Aorta (tissue), 5 donors: ENCODE measurements at regions not wholly inside any gene's neighbourhood (a gene's known extent, or its start where the extent isn't known, plus 50 kb on each side); places are given as distances from the start of the nearest gene placed in this dataset.
"Not testable (repeated sequence)": the region's sequence is repeated elsewhere in the genome, so short reads cannot be mapped to it uniquely, and the experiment has no call there.

Experiments
- ATAC-seq: fragments of 200-7000 bp; cut with Tn5 transposase; one replicate; pipeline ENCODE4 v1.9.1; 2022; ENCODE audit warnings: moderate library complexity; ENCODE audit not compliant: low FRiP score
- DNase-seq, 2 donors: peaks; one replicate each; pipeline ENCODE4 v3.0.0-alpha.2; 2020
- H3K27ac ChIP-seq, 2 donors: one replicate each; pipeline ENCODE4 v1.5.1; 2013; ENCODE audit warnings: low read length in 2 of 2, mild to moderate bottlenecking in 2 of 2, moderate library complexity in 2 of 2, control low read depth in 1 of 2, inconsistent platforms in 1 of 2, low read depth in 1 of 2
- H3K27me3 ChIP-seq, 2 donors: one replicate each; pipeline ENCODE4 v1.6.1; 2013; ENCODE audit warnings: control low read depth in 1 of 2, low read length in 1 of 2, mild to moderate bottlenecking in 1 of 2, moderate library complexity in 1 of 2; ENCODE audit not compliant: insufficient read depth in 2 of 2, control insufficient read depth in 1 of 2
- H3K36me3 ChIP-seq, 2 donors: one replicate each; pipeline ENCODE4 v1.6.1; 2013; ENCODE audit warnings: control low read depth in 1 of 2, low read length in 1 of 2, mild to moderate bottlenecking in 1 of 2; ENCODE audit not compliant: insufficient read depth in 2 of 2, control insufficient read depth in 1 of 2
- H3K4me1 ChIP-seq, 2 donors: one replicate each; pipeline ENCODE4 v1.6.1; 2013; ENCODE audit warnings: low read length in 2 of 2, control low read depth in 1 of 2, mild to moderate bottlenecking in 1 of 2, moderate library complexity in 1 of 2; ENCODE audit not compliant: insufficient read depth in 2 of 2, control insufficient read depth in 1 of 2
- H3K4me3 ChIP-seq, 2 donors: one replicate each; pipeline ENCODE4 v1.5.1; 2013; ENCODE audit warnings: low read length in 2 of 2, control low read depth in 1 of 2, mild to moderate bottlenecking in 1 of 2
- H3K9me3 ChIP-seq: one replicate; pipeline ENCODE4 v1.6.1; 2013; ENCODE audit warnings: mild to moderate bottlenecking, low read length; ENCODE audit not compliant: control insufficient read depth
- WGBS, 2 donors: extraction: QIAGEN DNeasy Blood & Tissue Kit; methylation state at CpG; one replicate each; pipeline ENCODE4 v1.1.7; 2013; 5-methylcytosine and 5-hydroxymethylcytosine counted together
- intact Hi-C, 2 donors: fragments of 100-400 bp; cut with DNase I; formaldehyde crosslinking; loops; one replicate each; pipeline versions ENCODE4 v1.14.2 to v1.15.0; 2022
- donor health status: healthy with polysubstance abuse.
- donor health status: Bipolar disorder and iron deficiency.
- donor health status: DM: no; HTN: no; CAD: no.
- donor health status: DM: no; HTN: no; CAD: no.
- donor health status: DM: yes; HTN: yes; CAD: no.

- Histone ChIP-seq H3K27ac (peak overlapping the region in 1 of 2 donors; percentile 37), H3K27me3 (no peaks in the 10 kb centered on the region), H3K36me3 (no peaks in the 10 kb centered on the region), H3K9me3 (no peaks in the 10 kb centered on the region), H3K4me3 (no peak overlapping the region), H3K4me1 (peaks cover 0 to 7% of the 10 kb centered on the region in 2 donors)
- peak; percentile 86 for ATAC-seq
- WGBS, 2 donors: 7 to 11% methylated on average over 4 of the region's 4 CpGs
- intact Hi-C loops: no loop called here
- DNase-seq: peak in 1 of 2 donors; percentile 61
These were observed 140.3 kb upstream of the NUDT4 start for GRCh38 chr12:93237235-93237915.

GRCh38 chr12:93238512-93239262 is 139.0 kb upstream of the NUDT4 start:
- 96 to 98% methylated on average over 6 of the region's 6 CpGs for WGBS, 2 donors
- H3K4me1 ChIP-seq, ATAC-seq, intact Hi-C loops, H3K9me3 ChIP-seq, H3K27ac ChIP-seq, H3K27me3 ChIP-seq, H3K4me3 ChIP-seq, DNase-seq, H3K36me3 ChIP-seq: not testable (repeated sequence)

GRCh38 chr12:93239789-93240188 is 137.9 kb upstream of the NUDT4 start:
- ATAC-seq, H3K27me3 ChIP-seq, H3K4me3 ChIP-seq, H3K27ac ChIP-seq, H3K36me3 ChIP-seq, intact Hi-C loops, DNase-seq, H3K4me1 ChIP-seq, H3K9me3 ChIP-seq: not testable (repeated sequence)
- 97 to 98% methylated on average over 2 of the region's 2 CpGs for WGBS, 2 donors

DNA sequence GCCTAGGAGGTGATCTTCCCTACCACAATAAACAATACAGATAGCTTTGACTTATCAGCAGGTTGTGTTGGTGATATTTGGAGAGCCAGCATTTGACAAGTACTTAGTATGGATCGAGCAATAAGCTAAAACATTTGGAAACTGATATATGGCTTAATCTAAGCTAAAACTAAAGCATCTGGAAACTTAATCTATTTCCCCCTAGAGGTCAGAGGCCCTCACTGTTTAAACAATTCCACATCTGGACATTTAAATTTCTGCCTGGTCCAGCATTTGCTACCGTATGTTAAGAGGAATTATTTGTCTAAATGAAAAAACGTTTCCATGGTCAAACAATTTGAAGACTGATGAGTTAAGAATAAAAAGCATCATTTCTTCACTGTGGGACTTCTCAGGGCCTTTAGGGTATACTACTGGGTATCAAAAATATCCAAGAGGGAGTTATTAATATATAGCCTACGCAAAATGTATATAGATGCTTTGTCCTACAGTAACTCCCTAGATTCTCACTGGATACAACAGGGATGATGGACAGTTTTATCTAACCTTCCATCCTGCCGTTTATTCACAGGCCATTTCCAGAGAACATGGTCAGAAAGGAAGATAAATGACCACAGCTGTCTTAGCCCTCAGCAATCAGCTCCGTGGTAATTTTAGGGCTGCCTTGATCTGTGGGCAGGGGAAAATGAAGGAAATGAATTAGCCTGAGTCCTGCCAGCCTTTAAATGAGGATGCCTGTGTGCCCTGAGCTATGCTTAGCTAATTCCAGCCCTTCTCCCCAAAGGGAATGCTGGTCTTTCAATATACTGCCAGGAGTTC is 135.4 kb upstream of the NUDT4 start:
- DNase-seq (no peak), ATAC-seq (no peak)
- Histone ChIP-seq H3K27me3 (no peaks in the 10 kb centered on the region), H3K4me1 (no peaks in the 10 kb centered on the region), H3K9me3 (no peaks in the 10 kb centered on the region), H3K27ac (no peak overlapping the region), H3K36me3 (no peaks in the 10 kb centered on the region), H3K4me3 (no peak overlapping the region)
- intact Hi-C loops: no loop called here
- WGBS, 2 donors: 56 to 60% methylated on average over 6 of the region's 6 CpGs

DNA sequence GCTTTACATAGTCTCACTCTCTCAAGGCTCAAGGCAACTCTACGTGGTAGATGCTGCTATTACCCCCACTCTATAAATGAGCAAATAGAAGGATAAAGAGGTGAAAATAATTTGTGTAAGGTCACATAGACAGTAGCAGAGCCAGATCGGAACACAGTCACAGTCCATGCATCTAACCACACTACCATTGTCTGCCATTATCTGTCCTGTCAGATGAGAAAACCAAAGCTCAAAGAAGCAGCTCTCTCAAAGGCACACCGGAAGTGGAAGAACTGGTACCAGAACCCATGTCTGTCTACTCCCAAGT is 134.4 kb upstream of the NUDT4 start:
- no peak overlapping the region for H3K27ac ChIP-seq
- no peak overlapping the region for H3K4me3 ChIP-seq
- ATAC-seq (no peak), DNase-seq (no peak)
- H3K9me3 ChIP-seq: no peaks in the 10 kb centered on the region
- 86 to 88% methylated on average over 3 of the region's 3 CpGs for WGBS, 2 donors
- intact Hi-C loops: no loop called here
- H3K36me3 ChIP-seq: no peaks in the 10 kb centered on the region
- H3K4me1 ChIP-seq: no peaks in the 10 kb centered on the region
- H3K27me3 ChIP-seq: no peaks in the 10 kb centered on the region

DNA sequence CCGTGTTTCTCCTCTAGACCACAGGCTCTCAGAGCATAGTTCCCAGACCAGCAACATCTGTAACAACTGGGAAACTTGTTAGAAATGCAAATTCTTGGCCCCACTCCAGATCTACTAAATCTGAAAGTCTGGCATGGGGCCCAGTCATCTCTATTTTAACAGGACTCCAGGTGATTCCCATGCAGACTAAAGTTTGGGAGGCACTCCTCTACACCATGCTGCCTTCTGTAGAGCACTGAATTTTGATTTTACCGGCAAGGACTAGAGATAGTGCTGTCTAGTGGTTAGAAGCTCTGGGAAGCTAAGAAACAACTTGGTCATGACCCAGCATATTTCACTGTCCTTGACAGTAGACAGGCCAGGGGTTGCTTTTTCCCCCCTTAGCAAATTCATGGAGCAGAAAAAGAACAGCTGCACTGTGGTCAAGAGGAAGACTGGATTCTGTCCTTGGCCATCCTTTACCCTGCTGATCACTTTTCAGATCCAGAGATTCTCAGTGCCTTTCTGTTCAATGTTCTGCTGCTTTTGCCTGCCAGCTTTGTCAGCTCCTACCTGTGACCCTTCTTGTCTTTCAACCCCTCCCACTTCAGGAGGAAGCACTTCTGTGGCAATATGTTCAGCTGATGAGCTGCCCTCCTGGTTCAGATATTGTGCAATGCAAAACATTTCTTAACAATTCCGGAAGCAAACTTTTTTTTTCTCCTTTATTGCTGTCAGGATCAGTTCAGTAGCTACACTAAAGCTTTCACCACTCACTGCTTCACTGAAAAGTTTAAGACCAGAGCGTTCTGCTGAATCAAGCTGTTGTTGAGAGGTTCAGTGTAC is 133.8 kb upstream of the NUDT4 start:
- Histone ChIP-seq H3K27me3 (no peaks in the 10 kb centered on the region), H3K36me3 (no peaks in the 10 kb centered on the region), H3K27ac (no peak overlapping the region), H3K4me3 (no peak overlapping the region), H3K9me3 (no peaks in the 10 kb centered on the region), H3K4me1 (no peaks in the 10 kb centered on the region)
- WGBS, 2 donors: 62 to 66% methylated on average over 4 of the region's 4 CpGs
- peak; percentile 70 for ATAC-seq
- DNase-seq: no peak
- intact Hi-C loops: no loop called here

DNA sequence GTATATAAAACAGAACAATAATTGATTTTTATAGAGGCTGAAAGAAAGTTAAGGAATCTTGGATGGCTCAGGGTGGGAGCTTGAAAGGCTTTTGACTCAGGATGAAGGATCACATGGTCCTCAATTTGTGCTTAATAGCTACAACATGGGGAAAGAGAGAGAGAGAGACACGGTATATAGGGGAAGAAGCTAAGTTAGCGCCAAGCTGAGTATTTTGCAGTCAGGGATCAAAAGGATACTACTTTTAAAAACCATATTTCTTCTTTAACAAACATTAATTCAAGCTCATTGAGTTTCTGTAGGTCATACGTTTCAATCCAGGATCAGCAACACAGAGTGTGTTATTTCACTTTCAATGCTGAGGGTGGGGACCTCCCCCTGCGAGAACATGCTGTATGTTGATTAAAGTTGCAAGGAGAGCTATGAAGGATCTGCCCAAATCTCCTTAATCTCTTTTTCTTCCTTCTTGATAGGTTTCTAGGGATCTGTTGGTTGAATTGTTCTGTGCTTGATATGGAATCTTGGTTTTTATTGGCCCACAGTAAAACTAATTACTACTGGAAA is 133.1 kb upstream of the NUDT4 start:
- intact Hi-C loops: no loop called here
- Histone ChIP-seq H3K4me3 (no peak overlapping the region), H3K27me3 (no peaks in the 10 kb centered on the region), H3K9me3 (no peaks in the 10 kb centered on the region), H3K4me1 (no peaks in the 10 kb centered on the region), H3K36me3 (no peaks in the 10 kb centered on the region), H3K27ac (no peak overlapping the region)
- DNase-seq (no peak), ATAC-seq (no peak)
- WGBS, 2 donors: 93% methylated on average over 4 of the region's 4 CpGs

DNA sequence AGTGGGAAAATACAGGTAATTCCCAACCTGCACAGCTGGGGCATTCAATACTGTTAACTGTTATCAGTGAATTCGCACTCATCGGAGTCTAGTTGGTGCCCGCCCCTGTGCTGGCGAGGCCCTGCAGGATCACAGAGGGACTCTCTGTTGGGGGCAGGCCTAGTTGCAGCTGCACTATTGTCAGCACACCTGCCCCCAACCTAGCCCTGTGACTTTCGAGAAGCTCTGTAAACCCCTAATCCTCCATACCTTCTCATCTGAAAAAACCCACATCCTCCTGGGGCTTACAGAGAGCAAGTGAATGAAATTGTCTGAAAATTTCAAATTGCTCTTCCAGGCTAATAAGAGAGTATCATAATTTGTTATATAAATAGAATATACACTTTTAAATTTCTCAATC is 132.2 kb upstream of the NUDT4 start:
- ATAC-seq: no peak

More for the DNA sequence above, 132.2 kb upstream of the NUDT4 start:
- Histone ChIP-seq H3K27ac (no peak overlapping the region), H3K4me1 (no peaks in the 10 kb centered on the region), H3K9me3 (no peaks in the 10 kb centered on the region), H3K4me3 (no peak overlapping the region), H3K36me3 (no peaks in the 10 kb centered on the region), H3K27me3 (no peaks in the 10 kb centered on the region)
- 95 to 96% methylated on average over 5 of the region's 5 CpGs for WGBS, 2 donors
- intact Hi-C loops: no loop called here
- DNase-seq: no peak
